ENCODE measurements at regions not wholly inside any gene's neighbourhood (a gene's known extent, or its start where the extent isn't known, plus 50 kb on each side); places are given as distances from the start of the nearest gene placed in this dataset.

- Histone ChIP-seq H3K4ac (ENCODE audit: low read depth in 1 of 2, low read length in 2 of 2) (no peak overlapping the region), H3K9ac (ENCODE audit: low read length) (no peak overlapping the region), H3K14ac (ENCODE audit: low read length in 2 of 2) (no peak overlapping the region), H2AFZ (ENCODE audit: low read depth, low read length) (no peak overlapping the region), H2AK5ac (ENCODE audit: low read length, severe bottlenecking) (no peak overlapping the region), H3K9me3 (ENCODE audit: control insufficient read depth, low read length) (no peaks in the 10 kb centered on the region), H3K18ac (ENCODE audit: low read depth in 1 of 2, low read length in 2 of 2) (no peak overlapping the region), H2BK15ac (ENCODE audit: low read depth, poor library complexity, severe bottlenecking) (no peak overlapping the region), H3K36me3 (ENCODE audit: control insufficient read depth in 1 of 2, insufficient read depth in 2 of 2, low read depth in 1 of 2, low read length in 2 of 2) (no peaks in the 10 kb centered on the region), H4K8ac (ENCODE audit: low read length) (no peak overlapping the region), H3K79me1 (replicated peaks; ENCODE audit: low read length, poor library complexity, severe bottlenecking) (no peaks in the 10 kb centered on the region), H3K4me3 (ENCODE audit: insufficient read depth in 1 of 2, low read depth in 1 of 2, low read length in 2 of 2) (no peak overlapping the region), H3K23ac (ENCODE audit: low read length in 2 of 2) (no peak overlapping the region), H4K91ac (ENCODE audit: low read length) (no peak overlapping the region), H3K4me2 (ENCODE audit: low read length, poor library complexity, severe bottlenecking) (no peak overlapping the region), H2BK12ac (ENCODE audit: low read length in 2 of 2) (no peak overlapping the region), H2BK5ac (ENCODE audit: low read depth, low read length, poor library complexity, severe bottlenecking) (no peak overlapping the region), H3K27me3 (ENCODE audit: control insufficient read depth in 1 of 2, insufficient read depth in 1 of 2, low read length in 2 of 2) (no peaks in the 10 kb centered on the region), H3K27ac (ENCODE audit: low read length, poor library complexity, severe bottlenecking) (no peak overlapping the region), H3K4me1 (ENCODE audit: control insufficient read depth, insufficient read depth, low read depth, low read length) (no peaks in the 10 kb centered on the region), H2BK120ac (ENCODE audit: low read depth, low read length) (no peak overlapping the region)
- no peak for DNase-seq
- 88% methylated on average over 5 of the region's 5 CpGs for WGBS
Measured at GRCh38 chr11:133718831-133719230, 126.5 kb downstream of the SPATA19 start.

GRCh38 chr11:133718238-133718637, 127.1 kb downstream of the SPATA19 start:
- Histone ChIP-seq H3K4me1 (ENCODE audit: control insufficient read depth, insufficient read depth, low read depth, low read length) (no peaks in the 10 kb centered on the region), H3K27ac (ENCODE audit: low read length, poor library complexity, severe bottlenecking) (no peak overlapping the region), H3K4me3 (ENCODE audit: insufficient read depth in 1 of 2, low read depth in 1 of 2, low read length in 2 of 2) (no peak overlapping the region), H3K18ac (ENCODE audit: low read depth in 1 of 2, low read length in 2 of 2) (no peak overlapping the region), H3K9ac (ENCODE audit: low read length) (no peak overlapping the region), H3K14ac (ENCODE audit: low read length in 2 of 2) (no peak overlapping the region), H4K91ac (ENCODE audit: low read length) (no peak overlapping the region), H3K36me3 (ENCODE audit: control insufficient read depth in 1 of 2, insufficient read depth in 2 of 2, low read depth in 1 of 2, low read length in 2 of 2) (no peaks in the 10 kb centered on the region), H3K79me1 (replicated peaks; ENCODE audit: low read length, poor library complexity, severe bottlenecking) (no peaks in the 10 kb centered on the region), H2AFZ (ENCODE audit: low read depth, low read length) (no peak overlapping the region), H4K8ac (ENCODE audit: low read length) (no peak overlapping the region), H2AK5ac (ENCODE audit: low read length, severe bottlenecking) (no peak overlapping the region), H3K4me2 (ENCODE audit: low read length, poor library complexity, severe bottlenecking) (no peak overlapping the region), H2BK5ac (ENCODE audit: low read depth, low read length, poor library complexity, severe bottlenecking) (no peak overlapping the region), H2BK12ac (ENCODE audit: low read length in 2 of 2) (no peak overlapping the region), H2BK15ac (ENCODE audit: low read depth, poor library complexity, severe bottlenecking) (no peak overlapping the region), H3K27me3 (ENCODE audit: control insufficient read depth in 1 of 2, insufficient read depth in 1 of 2, low read length in 2 of 2) (no peaks in the 10 kb centered on the region), H2BK120ac (ENCODE audit: low read depth, low read length) (no peak overlapping the region), H3K4ac (ENCODE audit: low read depth in 1 of 2, low read length in 2 of 2) (no peak overlapping the region), H3K23ac (ENCODE audit: low read length in 2 of 2) (no peak overlapping the region), H3K9me3 (ENCODE audit: control insufficient read depth, low read length) (no peaks in the 10 kb centered on the region)
- 60% methylated on average over 7 of the region's 7 CpGs for WGBS
- DNase-seq, result no peak

- no peak overlapping the region for H2BK12ac ChIP-seq (ENCODE audit: low read length in 2 of 2)
- H3K79me1 ChIP-seq (replicated peaks; ENCODE audit: low read length, poor library complexity, severe bottlenecking), result no peaks in the 10 kb centered on the region
- WGBS, result 95% methylated on average over 5 of the region's 7 CpGs
- DNase-seq, result no peak
- no peak overlapping the region for H3K23ac ChIP-seq (ENCODE audit: low read length in 2 of 2)
- H2AK5ac ChIP-seq (ENCODE audit: low read length, severe bottlenecking), result no peak overlapping the region
- H2BK5ac ChIP-seq (ENCODE audit: low read depth, low read length, poor library complexity, severe bottlenecking), result no peak overlapping the region
- H3K4me3 ChIP-seq (ENCODE audit: insufficient read depth in 1 of 2, low read depth in 1 of 2, low read length in 2 of 2), result no peak overlapping the region
- H3K4me2 ChIP-seq (ENCODE audit: low read length, poor library complexity, severe bottlenecking), result no peak overlapping the region
- H3K4ac ChIP-seq (ENCODE audit: low read depth in 1 of 2, low read length in 2 of 2), result no peak overlapping the region
- H2AFZ ChIP-seq (ENCODE audit: low read depth, low read length), result no peak overlapping the region
- H3K27me3 ChIP-seq (ENCODE audit: control insufficient read depth in 1 of 2, insufficient read depth in 1 of 2, low read length in 2 of 2), result no peaks in the 10 kb centered on the region
- H3K36me3 ChIP-seq (ENCODE audit: control insufficient read depth in 1 of 2, insufficient read depth in 2 of 2, low read depth in 1 of 2, low read length in 2 of 2), result no peaks in the 10 kb centered on the region
- no peak overlapping the region for H3K18ac ChIP-seq (ENCODE audit: low read depth in 1 of 2, low read length in 2 of 2)
- H4K8ac ChIP-seq (ENCODE audit: low read length), result no peak overlapping the region
- H3K4me1 ChIP-seq (ENCODE audit: control insufficient read depth, insufficient read depth, low read depth, low read length), result no peaks in the 10 kb centered on the region
- H3K9me3 ChIP-seq (ENCODE audit: control insufficient read depth, low read length), result no peaks in the 10 kb centered on the region
- H2BK120ac ChIP-seq (ENCODE audit: low read depth, low read length), result no peak overlapping the region
- H4K91ac ChIP-seq (ENCODE audit: low read length), result no peak overlapping the region
- H3K14ac ChIP-seq (ENCODE audit: low read length in 2 of 2), result no peak overlapping the region
- H3K27ac ChIP-seq (ENCODE audit: low read length, poor library complexity, severe bottlenecking), result no peak overlapping the region
- no peak overlapping the region for H3K9ac ChIP-seq (ENCODE audit: low read length)
- no peak overlapping the region for H2BK15ac ChIP-seq (ENCODE audit: low read depth, poor library complexity, severe bottlenecking)
Measured at GRCh38 chr11:133716602-133717001, 128.7 kb downstream of the SPATA19 start.

GRCh38 chr11:133715602-133716001, 129.7 kb downstream of the SPATA19 start:
- Histone ChIP-seq H3K18ac (ENCODE audit: low read depth in 1 of 2, low read length in 2 of 2) (no peak overlapping the region), H3K27me3 (ENCODE audit: control insufficient read depth in 1 of 2, insufficient read depth in 1 of 2, low read length in 2 of 2) (no peaks in the 10 kb centered on the region), H2AK5ac (ENCODE audit: low read length, severe bottlenecking) (no peak overlapping the region), H2BK12ac (ENCODE audit: low read length in 2 of 2) (no peak overlapping the region), H2BK15ac (ENCODE audit: low read depth, poor library complexity, severe bottlenecking) (no peak overlapping the region), H4K91ac (ENCODE audit: low read length) (no peak overlapping the region), H2BK120ac (ENCODE audit: low read depth, low read length) (no peak overlapping the region), H3K4ac (ENCODE audit: low read depth in 1 of 2, low read length in 2 of 2) (no peak overlapping the region), H2BK5ac (ENCODE audit: low read depth, low read length, poor library complexity, severe bottlenecking) (no peak overlapping the region), H3K9me3 (ENCODE audit: control insufficient read depth, low read length) (no peaks in the 10 kb centered on the region), H3K27ac (ENCODE audit: low read length, poor library complexity, severe bottlenecking) (no peak overlapping the region), H3K23ac (ENCODE audit: low read length in 2 of 2) (no peak overlapping the region), H3K4me3 (ENCODE audit: insufficient read depth in 1 of 2, low read depth in 1 of 2, low read length in 2 of 2) (no peak overlapping the region), H3K14ac (ENCODE audit: low read length in 2 of 2) (no peak overlapping the region), H3K79me1 (replicated peaks; ENCODE audit: low read length, poor library complexity, severe bottlenecking) (no peaks in the 10 kb centered on the region), H2AFZ (ENCODE audit: low read depth, low read length) (no peak overlapping the region), H3K4me2 (ENCODE audit: low read length, poor library complexity, severe bottlenecking) (no peak overlapping the region), H3K9ac (ENCODE audit: low read length) (no peak overlapping the region), H4K8ac (ENCODE audit: low read length) (no peak overlapping the region), H3K36me3 (ENCODE audit: control insufficient read depth in 1 of 2, insufficient read depth in 2 of 2, low read depth in 1 of 2, low read length in 2 of 2) (no peaks in the 10 kb centered on the region), H3K4me1 (ENCODE audit: control insufficient read depth, insufficient read depth, low read depth, low read length) (no peaks in the 10 kb centered on the region)
- 86% methylated on average over 7 of the region's 7 CpGs for WGBS
- DNase-seq, result no peak

All from mesenchymal stem cell (in vitro differentiated cells and primary cell).